Esophagus muscularis mucosa (tissue), 3 donors: ENCODE measurements at regions not wholly inside any gene's neighbourhood (a gene's known extent, or its start where the extent isn't known, plus 50 kb on each side); places are given as distances from the start of the nearest gene placed in this dataset.

ENCODE experiments used
- CTCF ChIP-seq, 3 experiments: fragments of 200-600 bp in 2 of 3; fragments of 450-650 bp in 1 of 3; sonication (generic) in 2 of 3; IDR thresholded peaks; one replicate each; pipeline ENCODE4 v1.5.1; 2017 to 2019; ENCODE audit warnings: antibody characterized with exemption in 3 of 3, mild to moderate bottlenecking in 2 of 3, moderate library complexity in 1 of 3
- POLR2A ChIP-seq: fragments of 450-650 bp; IDR thresholded peaks from one replicate; pipeline ENCODE4 v1.6.1; 2017; ENCODE audit warnings: antibody characterized with exemption, moderate library complexity, mild to moderate bottlenecking, low read depth
- POLR2AphosphoS5 ChIP-seq, 2 donors: sonication (generic); formaldehyde crosslinking; IDR thresholded peaks; one replicate each; pipeline ENCODE4 v1.6.1; 2017; ENCODE audit warnings: antibody characterized with exemption in 2 of 2

GRCh38 chr14:62117010-62117750 is 355.0 kb downstream of the SNAPC1 start:
- TF ChIP-seq CTCF (IDR thresholded peaks at IDR 0.05): peak in 1 of 3 experiments; percentile 37
- TF ChIP-seq POLR2A: no peak
- TF ChIP-seq POLR2AphosphoS5 (IDR thresholded peaks at IDR 0.05): no peak
